SU-DHL-6 (cell line): ENCODE measurements at regions not wholly inside any gene's neighbourhood (a gene's known extent, or its start where the extent isn't known, plus 50 kb on each side); places are given as distances from the start of the nearest gene placed in this dataset.

Experiments
- H2AFZ ChIP-seq: fragments of 200-600 bp; sonication (generic); 2 replicates; pipeline ENCODE4 v1.6.1; 2014; ENCODE audit warnings: low read depth, mild to moderate bottlenecking, moderate library complexity, mixed read lengths, antibody characterized with exemption, low read length; ENCODE audit not compliant: severe bottlenecking
- H3F3A ChIP-seq: fragments of 200-600 bp; shearing (Covaris generic); 2 replicates; pipeline ENCODE4 v1.6.0; 2016; ENCODE audit warnings: antibody characterized with exemption, mild to moderate bottlenecking; ENCODE audit not compliant: insufficient read depth
- H3K27ac ChIP-seq: fragments of 200-600 bp; sonication (generic); 2 replicates; pipeline ENCODE4 v1.5.1; 2016; ENCODE audit warnings: low read depth, mild to moderate bottlenecking, low read length, moderate library complexity, mixed read lengths
- H3K27me3 ChIP-seq: fragments of 200-600 bp; sonication (generic), shearing (Covaris generic); 2 replicates; pipeline ENCODE4 v1.6.0; 2014; ENCODE audit warnings: mild to moderate bottlenecking, low read length
- H3K36me3 ChIP-seq: fragments of 200-600 bp; sonication (generic); 2 replicates; pipeline ENCODE4 v1.6.1; 2014; ENCODE audit warnings: mild to moderate bottlenecking, low read length, mixed read lengths
- H3K4me2 ChIP-seq: fragments of 300-600, 200-600 bp; shearing (Covaris generic), sonication (generic); 2 replicates; pipeline ENCODE4 v1.6.0; 2014; ENCODE audit warnings: low read length, low read depth, mild to moderate bottlenecking; ENCODE audit not compliant: poor library complexity, severe bottlenecking
- H3K4me3 ChIP-seq: fragments of 200-600 bp; sonication (generic); 2 replicates; pipeline ENCODE4 v1.5.1; 2014; ENCODE audit warnings: antibody characterized with exemption, low read length, mild to moderate bottlenecking, mixed read lengths; ENCODE audit not compliant: insufficient read depth, poor library complexity, severe bottlenecking
- H3K79me2 ChIP-seq: fragments of 200-600 bp; sonication (generic); 2 replicates; pipeline ENCODE4 v1.6.1; 2014; ENCODE audit warnings: mild to moderate bottlenecking, low read length, moderate library complexity; ENCODE audit not compliant: insufficient read depth
- H3K9ac ChIP-seq: fragments of 200-600 bp; sonication (generic); 2 replicates; pipeline ENCODE4 v1.7.0; 2014; ENCODE audit warnings: mild to moderate bottlenecking, low read length
- H3K9me2 ChIP-seq: fragments of 200-600 bp; sonication (generic); replicated peaks from 2 replicates; pipeline ENCODE4 v1.6.1; 2014; ENCODE audit warnings: low read length; ENCODE audit not compliant: insufficient read depth
- H3K9me3 ChIP-seq: fragments of 200-600 bp; sonication (generic); 2 replicates; pipeline ENCODE4 v1.6.1; 2014; ENCODE audit warnings: low read length, mixed read lengths; ENCODE audit not compliant: insufficient read depth
- H4K20me1 ChIP-seq: fragments of 200-600 bp; sonication (generic); 2 replicates; pipeline ENCODE4 v1.6.1; 2014; ENCODE audit warnings: low read depth, mild to moderate bottlenecking, antibody characterized with exemption, low read length, moderate library complexity, mixed read lengths
- EZH2phosphoT487 ChIP-seq: fragments of 200-600 bp; sonication (generic), shearing (Covaris generic); conservative IDR thresholded peaks from 2 replicates; pipeline ENCODE4 v1.6.1; 2018; ENCODE audit warnings: mild to moderate bottlenecking, antibody characterized with exemption, low read length, moderate library complexity, mixed read lengths
- TF ChIP-seq, protein P1 (sequence below): fragments of 200-600 bp; sonication (generic); IDR thresholded peaks from one replicate; pipeline ENCODE4 v1.5.1; 2017; ENCODE audit warnings: antibody characterized with exemption, mild to moderate bottlenecking, low read length, moderate library complexity; ENCODE audit not compliant: insufficient read depth, poor library complexity, severe bottlenecking

DNA sequence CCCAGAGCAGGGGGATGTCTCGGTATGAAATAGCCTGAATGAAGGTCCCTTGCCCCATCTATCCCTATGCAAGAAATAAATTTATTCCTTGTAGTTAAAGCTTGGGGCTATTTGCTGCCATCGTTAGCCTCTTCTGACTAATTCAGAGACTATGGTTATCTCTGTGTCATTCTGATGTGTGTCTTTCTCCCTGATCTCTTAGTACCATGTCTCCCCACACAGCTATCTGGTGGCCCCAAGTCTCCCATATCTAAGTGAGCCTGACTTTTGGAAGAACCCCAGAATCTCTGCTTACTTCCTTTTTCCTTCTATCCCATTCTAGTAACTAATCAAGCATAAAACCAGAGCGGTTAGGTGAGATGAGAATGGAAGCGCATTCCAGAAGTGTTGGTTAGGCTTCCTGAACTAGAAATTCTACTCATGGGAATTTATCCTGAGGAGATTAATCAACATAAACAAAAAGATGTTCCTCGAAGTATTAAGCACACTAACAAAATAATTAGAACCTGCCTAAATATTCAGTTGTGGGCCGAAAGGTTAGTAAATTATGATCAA is 71.4 kb upstream of the BMAL1 start:
- Histone ChIP-seq H3K36me3 (no peaks in the 10 kb centered on the region), H3K4me2 (no peak overlapping the region), H3K27me3 (no peaks in the 10 kb centered on the region), H3K27ac (no peak overlapping the region), H3K9ac (no peak overlapping the region), H2AFZ (no peak overlapping the region), H3K79me2 (no peaks in the 10 kb centered on the region), H3K9me2 (no peaks in the 10 kb centered on the region), H3F3A (no peaks in the 10 kb centered on the region), H3K4me3 (no peak overlapping the region), H4K20me1 (no peaks in the 10 kb centered on the region), H3K9me3 (no peaks in the 10 kb centered on the region)
- no peak for TF ChIP-seq EZH2phosphoT487
- TF ChIP-seq, protein P1, sequence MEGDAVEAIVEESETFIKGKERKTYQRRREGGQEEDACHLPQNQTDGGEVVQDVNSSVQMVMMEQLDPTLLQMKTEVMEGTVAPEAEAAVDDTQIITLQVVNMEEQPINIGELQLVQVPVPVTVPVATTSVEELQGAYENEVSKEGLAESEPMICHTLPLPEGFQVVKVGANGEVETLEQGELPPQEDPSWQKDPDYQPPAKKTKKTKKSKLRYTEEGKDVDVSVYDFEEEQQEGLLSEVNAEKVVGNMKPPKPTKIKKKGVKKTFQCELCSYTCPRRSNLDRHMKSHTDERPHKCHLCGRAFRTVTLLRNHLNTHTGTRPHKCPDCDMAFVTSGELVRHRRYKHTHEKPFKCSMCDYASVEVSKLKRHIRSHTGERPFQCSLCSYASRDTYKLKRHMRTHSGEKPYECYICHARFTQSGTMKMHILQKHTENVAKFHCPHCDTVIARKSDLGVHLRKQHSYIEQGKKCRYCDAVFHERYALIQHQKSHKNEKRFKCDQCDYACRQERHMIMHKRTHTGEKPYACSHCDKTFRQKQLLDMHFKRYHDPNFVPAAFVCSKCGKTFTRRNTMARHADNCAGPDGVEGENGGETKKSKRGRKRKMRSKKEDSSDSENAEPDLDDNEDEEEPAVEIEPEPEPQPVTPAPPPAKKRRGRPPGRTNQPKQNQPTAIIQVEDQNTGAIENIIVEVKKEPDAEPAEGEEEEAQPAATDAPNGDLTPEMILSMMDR = no peak

DNA sequence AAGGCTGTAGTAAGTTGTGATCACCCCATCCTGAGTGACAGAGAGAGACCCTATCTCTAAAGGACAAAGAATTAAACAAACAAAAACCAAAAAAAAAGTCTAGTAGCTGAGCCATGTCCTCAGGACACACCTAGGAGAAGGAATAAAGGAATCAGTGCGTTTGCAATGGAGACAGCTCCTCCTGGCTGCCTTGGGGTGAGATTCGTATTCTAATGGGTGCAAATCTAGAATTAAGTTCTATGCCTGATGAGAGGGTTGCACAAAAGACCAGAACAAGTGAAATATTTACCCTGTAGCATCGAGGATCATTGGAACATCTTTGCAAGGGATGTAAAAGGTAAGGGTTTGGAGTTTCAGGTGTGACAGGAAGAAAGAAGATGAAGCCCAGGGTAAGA is 70.3 kb upstream of the BMAL1 start:
- Histone ChIP-seq H3K36me3 (no peaks in the 10 kb centered on the region), H3K27me3 (no peaks in the 10 kb centered on the region), H3K9me2 (no peaks in the 10 kb centered on the region), H3K9me3 (no peaks in the 10 kb centered on the region), H3K4me3 (no peak overlapping the region), H4K20me1 (no peaks in the 10 kb centered on the region), H3F3A (no peaks in the 10 kb centered on the region), H3K4me2 (no peak overlapping the region), H3K27ac (no peak overlapping the region), H3K79me2 (no peaks in the 10 kb centered on the region), H3K9ac (no peak overlapping the region), H2AFZ (no peak overlapping the region)
- TF ChIP-seq EZH2phosphoT487 = no peak
- TF ChIP-seq, protein P1 = no peak

DNA sequence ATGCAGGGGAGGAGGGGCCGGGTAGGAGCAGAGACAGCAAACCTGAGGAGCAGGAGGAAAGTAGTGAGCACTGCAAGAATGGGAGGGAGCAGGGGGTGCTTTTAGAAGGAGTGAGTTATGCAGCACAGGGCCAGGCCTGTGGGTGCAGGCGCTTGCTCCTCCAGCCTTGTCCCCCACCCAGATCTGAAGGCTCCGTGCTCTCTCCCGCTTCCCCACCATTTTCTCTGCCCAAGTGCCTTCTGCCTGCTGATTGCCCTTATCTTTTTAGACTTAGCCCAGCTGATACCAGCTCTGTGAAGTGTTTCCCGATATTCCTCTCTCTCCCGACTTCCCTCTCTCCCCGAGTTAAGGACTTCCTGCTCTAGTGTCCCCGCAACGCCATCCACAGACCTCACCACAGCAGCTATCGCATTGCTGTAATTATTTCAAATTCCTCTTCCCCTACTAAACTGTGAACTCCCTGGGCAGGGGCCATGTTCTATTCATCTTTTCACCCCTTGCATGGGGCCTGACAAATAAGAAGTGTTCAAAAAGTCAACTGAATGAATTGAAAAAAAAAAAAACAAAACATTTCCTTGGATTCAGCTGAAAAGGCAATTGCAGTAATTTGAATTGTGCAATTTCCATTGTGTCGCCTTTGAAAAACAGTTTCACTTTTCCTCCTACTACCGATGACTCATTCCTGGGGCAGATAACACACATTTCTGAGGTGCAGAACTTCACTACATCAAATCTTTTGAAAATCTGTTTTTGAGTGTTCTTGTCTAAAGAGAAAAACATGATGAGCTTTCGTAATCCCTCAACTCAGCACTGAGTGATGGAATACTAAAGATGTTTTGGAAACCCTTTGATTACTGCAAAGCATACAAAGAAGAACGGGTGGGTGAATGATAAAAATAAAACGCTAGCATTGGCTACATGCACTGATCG is 69.7 kb upstream of the BMAL1 start:
- H3K27me3 ChIP-seq = no peaks in the 10 kb centered on the region
- H3K79me2 ChIP-seq = no peaks in the 10 kb centered on the region
- no peaks in the 10 kb centered on the region for H3K36me3 ChIP-seq
- no peak overlapping the region for H3K4me2 ChIP-seq
- H3K27ac ChIP-seq = no peak overlapping the region
- TF ChIP-seq EZH2phosphoT487 = no peak
- TF ChIP-seq, protein P1 = no peak
- no peak overlapping the region for H3K9ac ChIP-seq
- no peaks in the 10 kb centered on the region for H4K20me1 ChIP-seq
- no peaks in the 10 kb centered on the region for H3K9me3 ChIP-seq
- H2AFZ ChIP-seq = no peak overlapping the region
- H3F3A ChIP-seq = no peaks in the 10 kb centered on the region
- no peaks in the 10 kb centered on the region for H3K9me2 ChIP-seq
- H3K4me3 ChIP-seq = no peak overlapping the region
